Loucy (cell line): ENCODE measurements at regions not wholly inside any gene's neighbourhood (a gene's known extent, or its start where the extent isn't known, plus 50 kb on each side); places are given as distances from the start of the nearest gene placed in this dataset.

ENCODE experiments used
- H2AFZ ChIP-seq: fragments of 200-600 bp; sonication (generic); 2 replicates; pipeline ENCODE4 v1.6.0; 2016; ENCODE audit warnings: antibody characterized with exemption, mild to moderate bottlenecking, low read length, moderate library complexity
- H3F3A ChIP-seq: fragments of 200-600 bp; 2 replicates; pipeline ENCODE4 v1.6.0; 2016; ENCODE audit warnings: antibody characterized with exemption, low read depth, mild to moderate bottlenecking
- H3K27me3 ChIP-seq: fragments of 200-600 bp; sonication (generic); 2 replicates; pipeline ENCODE4 v1.6.1; 2014; ENCODE audit warnings: low read length, mild to moderate bottlenecking; ENCODE audit not compliant: insufficient read depth, poor library complexity, severe bottlenecking
- H3K36me3 ChIP-seq: fragments of 200-600 bp; sonication (generic); 2 replicates; pipeline ENCODE4 v1.6.1; 2016; ENCODE audit warnings: low read length; ENCODE audit not compliant: insufficient read depth
- H3K4me1 ChIP-seq: fragments of 200-600 bp; sonication (generic); 2 replicates; pipeline ENCODE4 v1.5.1; 2014; ENCODE audit warnings: low read length, mild to moderate bottlenecking; ENCODE audit not compliant: insufficient read depth, poor library complexity, severe bottlenecking
- H3K4me2 ChIP-seq: fragments of 200-600 bp; sonication (generic); 2 replicates; pipeline ENCODE4 v1.6.0; 2014; ENCODE audit warnings: antibody characterized with exemption, low read length, low read depth, mild to moderate bottlenecking; ENCODE audit not compliant: poor library complexity, severe bottlenecking
- H3K4me3 ChIP-seq: fragments of 200-600 bp; sonication (generic); 2 replicates; pipeline ENCODE4 v1.5.1; 2014; ENCODE audit warnings: low read length, mild to moderate bottlenecking, mixed read lengths; ENCODE audit not compliant: poor library complexity, severe bottlenecking
- H3K79me2 ChIP-seq: fragments of 200-600 bp; sonication (generic); 2 replicates; pipeline ENCODE4 v1.6.1; 2014; ENCODE audit warnings: low read length; ENCODE audit not compliant: insufficient read depth
- H3K9ac ChIP-seq: fragments of 200-600 bp; sonication (generic); 2 replicates; pipeline ENCODE4 v1.6.0; 2014; ENCODE audit warnings: mild to moderate bottlenecking, low read depth, low read length, moderate library complexity; ENCODE audit not compliant: poor library complexity, severe bottlenecking
- H3K9me2 ChIP-seq: fragments of 200-600 bp; sonication (generic); replicated peaks from 2 replicates; pipeline ENCODE4 v1.6.1; 2016; ENCODE audit warnings: low read depth, low read length, mixed read lengths
- H3K9me3 ChIP-seq: fragments of 200-600 bp; sonication (generic); 2 replicates; pipeline ENCODE4 v1.6.1; 2014; ENCODE audit warnings: mild to moderate bottlenecking, antibody characterized with exemption, low read length, low read depth; ENCODE audit not compliant: insufficient read depth
- H4K20me1 ChIP-seq: fragments of 200-600 bp; sonication (generic); 2 replicates; pipeline ENCODE4 v1.6.0; 2014; ENCODE audit warnings: antibody characterized with exemption, low read length, mild to moderate bottlenecking; ENCODE audit not compliant: insufficient read depth, poor library complexity, severe bottlenecking
- EZH2phosphoT487 ChIP-seq: fragments of 200-600 bp; IDR thresholded peaks from 2 replicates; pipeline ENCODE4 v1.6.1; 2018; ENCODE audit warnings: antibody characterized with exemption, mild to moderate bottlenecking, moderate library complexity, borderline replicate concordance
- TF ChIP-seq, protein P1 (sequence below): fragments of 200-600 bp; sonication (generic); conservative IDR thresholded peaks from 2 replicates; pipeline ENCODE4 v1.5.1; 2014; ENCODE audit warnings: mild to moderate bottlenecking, antibody characterized with exemption, low read length

DNA sequence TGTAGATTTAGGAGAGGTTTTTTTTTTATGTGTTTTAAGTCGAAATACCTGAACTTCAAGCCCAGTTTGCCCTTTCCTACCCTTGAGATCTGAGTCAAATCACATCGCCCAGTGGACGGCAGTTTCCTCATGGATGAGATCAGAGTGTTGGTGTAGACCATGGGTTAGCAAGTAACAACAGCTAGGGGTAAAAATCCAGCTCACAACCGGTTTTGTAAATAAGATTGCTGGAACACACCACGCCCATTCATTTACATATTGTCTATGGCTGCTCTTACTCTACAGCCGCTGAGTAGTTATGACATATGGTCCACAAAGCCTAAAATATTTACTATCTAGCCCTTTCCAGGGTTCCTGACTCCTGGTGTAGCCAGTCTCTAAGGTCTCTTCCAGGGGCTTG lies 158.5 kb upstream of the PLEKHG7 start:
- H3K9ac ChIP-seq: no peak overlapping the region
- H3F3A ChIP-seq: peaks cover 6% of the 10 kb centered on the region
- H3K9me3 ChIP-seq: no peaks in the 10 kb centered on the region
- H3K79me2 ChIP-seq: no peaks in the 10 kb centered on the region
- H3K36me3 ChIP-seq: no peaks in the 10 kb centered on the region
- no peaks in the 10 kb centered on the region for H4K20me1 ChIP-seq
- no peak overlapping the region for H2AFZ ChIP-seq
- TF ChIP-seq, protein P1, sequence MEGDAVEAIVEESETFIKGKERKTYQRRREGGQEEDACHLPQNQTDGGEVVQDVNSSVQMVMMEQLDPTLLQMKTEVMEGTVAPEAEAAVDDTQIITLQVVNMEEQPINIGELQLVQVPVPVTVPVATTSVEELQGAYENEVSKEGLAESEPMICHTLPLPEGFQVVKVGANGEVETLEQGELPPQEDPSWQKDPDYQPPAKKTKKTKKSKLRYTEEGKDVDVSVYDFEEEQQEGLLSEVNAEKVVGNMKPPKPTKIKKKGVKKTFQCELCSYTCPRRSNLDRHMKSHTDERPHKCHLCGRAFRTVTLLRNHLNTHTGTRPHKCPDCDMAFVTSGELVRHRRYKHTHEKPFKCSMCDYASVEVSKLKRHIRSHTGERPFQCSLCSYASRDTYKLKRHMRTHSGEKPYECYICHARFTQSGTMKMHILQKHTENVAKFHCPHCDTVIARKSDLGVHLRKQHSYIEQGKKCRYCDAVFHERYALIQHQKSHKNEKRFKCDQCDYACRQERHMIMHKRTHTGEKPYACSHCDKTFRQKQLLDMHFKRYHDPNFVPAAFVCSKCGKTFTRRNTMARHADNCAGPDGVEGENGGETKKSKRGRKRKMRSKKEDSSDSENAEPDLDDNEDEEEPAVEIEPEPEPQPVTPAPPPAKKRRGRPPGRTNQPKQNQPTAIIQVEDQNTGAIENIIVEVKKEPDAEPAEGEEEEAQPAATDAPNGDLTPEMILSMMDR: no peak
- TF ChIP-seq EZH2phosphoT487: no peak
- H3K27me3 ChIP-seq: no peaks in the 10 kb centered on the region
- H3K4me3 ChIP-seq: no peak overlapping the region
- peaks cover 35% of the 10 kb centered on the region for H3K4me1 ChIP-seq
- no peaks in the 10 kb centered on the region for H3K9me2 ChIP-seq
- H3K4me2 ChIP-seq: no peak overlapping the region

DNA sequence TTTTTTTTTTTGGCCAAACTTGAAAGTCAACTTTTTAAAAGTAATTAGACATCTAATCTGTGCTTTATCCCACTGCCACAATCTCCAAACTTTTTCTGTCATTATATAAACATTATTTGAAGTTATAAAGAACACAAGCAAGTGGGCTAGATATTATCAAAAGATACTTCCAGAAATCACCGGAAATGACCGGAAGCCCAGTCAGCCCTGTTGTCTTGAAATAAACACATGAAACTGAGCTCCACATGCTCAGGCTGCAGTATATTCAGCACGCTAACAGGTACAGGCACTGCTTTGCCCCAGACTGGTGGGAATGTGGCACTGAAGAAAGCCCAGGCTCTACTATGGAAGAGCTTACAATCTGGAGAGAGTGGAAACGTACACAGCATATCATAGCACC lies 158.9 kb upstream of the PLEKHG7 start:
- H3K27me3 ChIP-seq: no peaks in the 10 kb centered on the region

DNA sequence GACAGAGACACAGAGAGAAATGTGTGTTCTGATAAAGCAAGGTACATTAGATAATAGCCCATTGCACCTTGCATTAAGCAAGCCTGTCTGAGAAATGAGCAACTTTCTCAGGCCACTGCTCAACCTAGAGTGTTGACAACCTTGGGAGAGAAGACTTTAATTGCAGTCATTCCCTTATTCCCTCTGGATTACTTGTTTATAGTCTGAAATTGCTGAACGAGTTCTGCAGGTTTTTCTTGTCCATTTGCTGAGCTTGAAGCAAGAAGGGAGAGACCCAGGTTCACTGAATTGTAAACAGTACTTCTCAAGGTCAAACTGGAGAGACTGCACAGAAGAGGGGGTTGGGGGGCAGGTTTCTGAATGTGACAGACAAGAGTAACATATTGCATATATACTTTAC lies 159.4 kb upstream of the PLEKHG7 start:
- no peak overlapping the region for H3K4me2 ChIP-seq
- H3K9ac ChIP-seq: no peak overlapping the region
- H4K20me1 ChIP-seq: no peaks in the 10 kb centered on the region
- H3K79me2 ChIP-seq: no peaks in the 10 kb centered on the region
- no peaks in the 10 kb centered on the region for H3K9me3 ChIP-seq
- TF ChIP-seq, protein P1: no peak
- no peak for TF ChIP-seq EZH2phosphoT487
- no peaks in the 10 kb centered on the region for H3K9me2 ChIP-seq
- H3K4me3 ChIP-seq: no peak overlapping the region
- H3K27me3 ChIP-seq: no peaks in the 10 kb centered on the region
- no peak overlapping the region for H2AFZ ChIP-seq
- no peaks in the 10 kb centered on the region for H3K36me3 ChIP-seq
- H3F3A ChIP-seq: peaks cover 10% of the 10 kb centered on the region
- peaks cover 45% of the 10 kb centered on the region for H3K4me1 ChIP-seq

More for the DNA sequence above, 158.9 kb upstream of the PLEKHG7 start:
- Histone ChIP-seq H3K36me3 (no peaks in the 10 kb centered on the region), H3K4me3 (no peak overlapping the region), H3K4me1 (peaks cover 40% of the 10 kb centered on the region), H3K9ac (no peak overlapping the region), H3K4me2 (no peak overlapping the region), H4K20me1 (no peaks in the 10 kb centered on the region), H3K79me2 (no peaks in the 10 kb centered on the region), H3K9me3 (no peaks in the 10 kb centered on the region), H3K9me2 (no peaks in the 10 kb centered on the region), H2AFZ (no peak overlapping the region), H3F3A (peaks cover 9% of the 10 kb centered on the region)
- no peak for TF ChIP-seq EZH2phosphoT487
- TF ChIP-seq, protein P1: no peak
